Activated CD8-positive, alpha-beta memory T cell treated with anti-CD3 and anti-CD28 coated beads, Interleukin-2, amount 10 ng/mL, durations not matched to agents 7 days and 5 days (primary cell): ENCODE measurements at regions not wholly inside any gene's neighbourhood (a gene's known extent, or its start where the extent isn't known, plus 50 kb on each side); places are given as distances from the start of the nearest gene placed in this dataset.
A peak's percentile ranks its signal among the peaks of the same experiment; 100 is the strongest.

Experiments
- ATAC-seq: fragments of 150-1000 bp; cut with Tn5 transposase; one replicate; pipeline ENCODE4 v1.10.0; 2021; ENCODE audit warnings: moderate library complexity
- CTCF ChIA-PET: fragments of 350-600 bp; sonication (Branson Sonifier 250); formaldehyde crosslinking; loops from one replicate; lab custom pipeline; 2021; ENCODE audit warnings: antibody characterized with exemption; lab: Charles Lee
- DNase-seq: peaks from one replicate; pipeline ENCODE4 v3.0.0-alpha.2; 2020
- H3K27ac Mint-ChIP-seq: one replicate; pipeline ENCODE4 v1.8.0; 2021; ENCODE audit warnings: mild to moderate bottlenecking, mixed read lengths
- H3K27me3 Mint-ChIP-seq: one replicate; pipeline ENCODE4 v1.8.0; 2021; ENCODE audit warnings: mixed read lengths
- H3K36me3 Mint-ChIP-seq: one replicate; pipeline ENCODE4 v1.8.0; 2021; ENCODE audit warnings: mild to moderate bottlenecking, mixed read lengths
- H3K4me1 Mint-ChIP-seq: one replicate; pipeline ENCODE4 v1.8.0; 2021; ENCODE audit warnings: mixed read lengths
- H3K4me3 Mint-ChIP-seq: one replicate; pipeline ENCODE4 v1.8.0; 2021; ENCODE audit warnings: mild to moderate bottlenecking, moderate library complexity, mixed read lengths
- H3K9me3 Mint-ChIP-seq: one replicate; pipeline ENCODE4 v1.8.0; 2022; ENCODE audit warnings: low read depth, mixed read lengths

- Mint-ChIP-seq H3K9me3 (no peaks in the 10 kb centered on the region), H3K27me3 (peaks cover 22% of the 10 kb centered on the region), H3K4me1 (peaks cover 5% of the 10 kb centered on the region), H3K4me3 (no peak overlapping the region), H3K36me3 (no peaks in the 10 kb centered on the region), H3K27ac (no peak overlapping the region)
- no peak for ATAC-seq
- CTCF ChIA-PET = no interaction called here
- no peak for DNase-seq
These were observed 51.9 kb downstream of the CEBPB start for GRCh38 chr20:50242548-50242862.

GRCh38 chr20:50242863-50243609 lies 52.4 kb downstream of the CEBPB start:
- no peak for ATAC-seq
- peaks cover 5% of the 10 kb centered on the region for H3K4me1 Mint-ChIP-seq
- no peak overlapping the region for H3K27ac Mint-ChIP-seq
- no peak overlapping the region for H3K4me3 Mint-ChIP-seq
- H3K9me3 Mint-ChIP-seq = no peaks in the 10 kb centered on the region
- CTCF ChIA-PET = no interaction called here
- no peaks in the 10 kb centered on the region for H3K36me3 Mint-ChIP-seq
- no peak for DNase-seq
- peaks cover 22% of the 10 kb centered on the region for H3K27me3 Mint-ChIP-seq

GRCh38 chr20:50243610-50244351 lies 53.2 kb downstream of the CEBPB start:
- no peak for DNase-seq

GRCh38 chr20:50244352-50245149 lies 53.9 kb downstream of the CEBPB start:
- DNase-seq = no peak
- Mint-ChIP-seq H3K4me1 (peaks cover 5% of the 10 kb centered on the region), H3K36me3 (no peaks in the 10 kb centered on the region), H3K27ac (no peak overlapping the region), H3K4me3 (no peak overlapping the region), H3K9me3 (no peaks in the 10 kb centered on the region), H3K27me3 (peaks cover 20% of the 10 kb centered on the region)
- CTCF ChIA-PET = interaction anchor here (0.7 to 1.1 kb wide), 4 partner anchors 15 to 392 kb away, joined by 3 read pairs; partner anchors contain the start of gene CEBPB
- no peak for ATAC-seq

More at GRCh38 chr20:50243610-50244351, 53.2 kb downstream of the CEBPB start:
- Mint-ChIP-seq H3K27ac (no peak overlapping the region), H3K4me3 (no peak overlapping the region), H3K36me3 (no peaks in the 10 kb centered on the region), H3K27me3 (peaks cover 21% of the 10 kb centered on the region), H3K4me1 (peaks cover 5% of the 10 kb centered on the region), H3K9me3 (no peaks in the 10 kb centered on the region)
- ATAC-seq = no peak
- CTCF ChIA-PET = interaction anchor here (0.7 to 1.0 kb wide), 2 partner anchors 16 to 58 kb away, joined by 3 read pairs; no protein-coding TSS in a partner anchor

GRCh38 chr20:50245498-50246366 lies 55.1 kb downstream of the CEBPB start:
- H3K9me3 Mint-ChIP-seq = no peaks in the 10 kb centered on the region
- no peak overlapping the region for H3K4me3 Mint-ChIP-seq
- CTCF ChIA-PET = interaction anchor here (0.7 to 1.7 kb wide), 3 partner anchors 46 to 391 kb away, joined by 3 read pairs; partner anchors contain the start of gene CEBPB
- DNase-seq (no peak), ATAC-seq (peak; percentile 47)
- H3K27ac Mint-ChIP-seq = no peak overlapping the region
- H3K36me3 Mint-ChIP-seq = no peaks in the 10 kb centered on the region
- peaks cover 5% of the 10 kb centered on the region for H3K4me1 Mint-ChIP-seq
- peaks cover 13% of the 10 kb centered on the region for H3K27me3 Mint-ChIP-seq

- Mint-ChIP-seq H3K36me3 (no peaks in the 10 kb centered on the region), H3K27ac (no peak overlapping the region), H3K4me1 (peaks cover 5% of the 10 kb centered on the region), H3K4me3 (no peak overlapping the region), H3K27me3 (peaks cover 8% of the 10 kb centered on the region), H3K9me3 (no peaks in the 10 kb centered on the region)
- ATAC-seq (no peak), DNase-seq (no peak)
- CTCF ChIA-PET = interaction anchor here (1.7 kb wide), 1 partner anchor 47 kb away, joined by 3 read pairs; no protein-coding TSS in a partner anchor
These were observed 56.0 kb downstream of the CEBPB start for GRCh38 chr20:50246367-50247195.

- H3K36me3 Mint-ChIP-seq = no peaks in the 10 kb centered on the region
- no peaks in the 10 kb centered on the region for H3K9me3 Mint-ChIP-seq
- H3K4me1 Mint-ChIP-seq = peaks cover 5% of the 10 kb centered on the region
- H3K27ac Mint-ChIP-seq = no peak overlapping the region
- CTCF ChIA-PET = interaction anchor here (1.1 to 1.7 kb wide), 2 partner anchors 48 to 154 kb away, joined by 3 read pairs; no protein-coding TSS in a partner anchor
- DNase-seq = no peak
- ATAC-seq = no peak
- H3K4me3 Mint-ChIP-seq = no peak overlapping the region
- H3K27me3 Mint-ChIP-seq = peaks cover 5% of the 10 kb centered on the region
These were observed 56.8 kb downstream of the CEBPB start for GRCh38 chr20:50247196-50248094.

- Mint-ChIP-seq H3K4me3 (no peak overlapping the region), H3K4me1 (peaks cover 5% of the 10 kb centered on the region), H3K27ac (no peak overlapping the region), H3K27me3 (peaks cover 10% of the 10 kb centered on the region), H3K36me3 (no peaks in the 10 kb centered on the region), H3K9me3 (no peaks in the 10 kb centered on the region)
- CTCF ChIA-PET = interaction anchor here (1.1 kb wide), 1 partner anchor 153 kb away, joined by 3 read pairs; no protein-coding TSS in a partner anchor
- DNase-seq (no peak), ATAC-seq (no peak)
These were observed 57.5 kb downstream of the CEBPB start for GRCh38 chr20:50248104-50248641.

GRCh38 chr20:50249447-50250388 lies 59.1 kb downstream of the CEBPB start:
- H3K4me1 Mint-ChIP-seq = peaks cover 5% of the 10 kb centered on the region
- H3K4me3 Mint-ChIP-seq = no peak overlapping the region
- no peak for ATAC-seq

GRCh38 chr20:50250679-50251382 lies 60.2 kb downstream of the CEBPB start:
- H3K27ac Mint-ChIP-seq = no peak overlapping the region
- H3K27me3 Mint-ChIP-seq = peaks cover 25% of the 10 kb centered on the region
- no peak for ATAC-seq
- no peaks in the 10 kb centered on the region for H3K4me1 Mint-ChIP-seq
- CTCF ChIA-PET = no interaction called here
- no peaks in the 10 kb centered on the region for H3K9me3 Mint-ChIP-seq
- DNase-seq = no peak
- no peaks in the 10 kb centered on the region for H3K36me3 Mint-ChIP-seq
- no peak overlapping the region for H3K4me3 Mint-ChIP-seq

More at GRCh38 chr20:50249447-50250388, 59.1 kb downstream of the CEBPB start:
- H3K27me3 Mint-ChIP-seq = peaks cover 18% of the 10 kb centered on the region
- CTCF ChIA-PET = no interaction called here
- no peak for DNase-seq
- no peaks in the 10 kb centered on the region for H3K9me3 Mint-ChIP-seq
- no peaks in the 10 kb centered on the region for H3K36me3 Mint-ChIP-seq
- no peak overlapping the region for H3K27ac Mint-ChIP-seq
